Mesodermal cell (in vitro differentiated cells): ENCODE measurements at regions not wholly inside any gene's neighbourhood (a gene's known extent, or its start where the extent isn't known, plus 50 kb on each side); places are given as distances from the start of the nearest gene placed in this dataset.

Experiments
- H3K27ac ChIP-seq: 2 replicates; pipeline ENCODE4 v1.7.0; 2013; ENCODE audit warnings: mild to moderate bottlenecking, low read depth, low read length, moderate library complexity; ENCODE audit not compliant: severe bottlenecking
- H3K36me3 ChIP-seq: 2 replicates; pipeline ENCODE4 v1.7.1; 2013; ENCODE audit warnings: mild to moderate bottlenecking, low read length, moderate library complexity; ENCODE audit not compliant: control insufficient read depth, insufficient read depth
- H3K4me1 ChIP-seq: one replicate; pipeline ENCODE4 v1.7.1; 2013; ENCODE audit warnings: mild to moderate bottlenecking, low read length; ENCODE audit not compliant: insufficient read depth, control insufficient read depth, poor library complexity, severe bottlenecking
- H3K4me3 ChIP-seq: 2 replicates; pipeline ENCODE4 v1.7.0; 2013; ENCODE audit warnings: low read length, control low read depth, mild to moderate bottlenecking; ENCODE audit not compliant: insufficient read depth, poor library complexity, severe bottlenecking; ENCODE audit errors: extremely low read depth
- H3K9me3 ChIP-seq: 2 replicates; pipeline ENCODE4 v1.7.1; 2013; ENCODE audit warnings: mild to moderate bottlenecking, low read length, moderate library complexity; ENCODE audit not compliant: control insufficient read depth
- WGBS, 2 experiments: methylation state at CpG; one replicate each; pipeline ENCODE4 v1.1.5; 2013; ENCODE audit warnings: missing lambda C conversion rate in 2 of 2; ENCODE audit not compliant: insufficient coverage in 2 of 2; 5-methylcytosine and 5-hydroxymethylcytosine counted together

DNA sequence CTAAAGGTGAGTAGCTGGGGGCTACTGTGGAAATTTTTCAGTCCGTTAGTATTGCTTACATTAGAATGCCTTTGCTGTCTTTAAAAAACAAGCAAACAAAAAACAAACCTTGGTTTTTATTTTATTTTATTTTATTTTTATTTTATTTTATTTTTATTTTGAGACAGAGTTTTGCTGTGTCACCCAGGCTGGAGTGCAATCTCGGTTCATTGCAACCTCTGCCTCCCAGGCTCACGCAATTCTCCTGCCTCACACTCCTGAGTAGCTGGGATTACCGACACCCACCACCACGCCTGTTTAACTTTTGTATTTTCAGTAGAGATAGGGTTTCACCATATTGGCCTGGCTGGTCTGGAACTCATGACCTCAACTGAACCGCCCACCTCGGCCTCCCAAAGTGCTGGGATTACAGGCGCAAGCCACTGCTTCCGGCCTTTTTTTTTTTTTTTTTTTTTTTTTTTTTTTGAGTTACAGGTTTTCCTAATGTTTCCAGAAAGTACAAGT lies 732.6 kb downstream of the KCNJ3 start:
- WGBS, 2 experiments, result 84 to 92% methylated on average over 3 to 4 of the region's 9 CpGs
- Histone ChIP-seq H3K4me1 (no peaks in the 10 kb centered on the region), H3K27ac (no peak overlapping the region), H3K9me3 (no peaks in the 10 kb centered on the region), H3K36me3 (no peaks in the 10 kb centered on the region), H3K4me3 (no peak overlapping the region)

DNA sequence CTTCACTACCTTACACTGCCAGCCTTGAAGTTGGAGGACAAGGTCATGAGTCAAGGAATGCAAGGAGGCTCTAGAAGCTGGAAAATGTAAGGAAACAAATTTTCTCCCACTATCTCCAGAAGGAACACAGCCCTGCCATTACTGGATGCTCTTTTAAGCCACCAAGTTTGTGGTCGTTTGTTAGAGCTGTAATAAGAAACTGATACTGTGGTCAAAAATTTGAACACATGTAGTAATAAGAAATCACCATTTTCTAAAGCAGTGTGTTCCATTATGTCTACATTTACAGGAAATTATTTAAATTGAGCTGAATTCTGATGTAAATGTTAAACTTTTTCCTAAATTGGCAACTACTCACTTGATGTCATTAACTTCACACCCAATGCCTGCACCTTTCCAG lies 729.0 kb downstream of the KCNJ3 start:
- Histone ChIP-seq H3K36me3 (no peaks in the 10 kb centered on the region), H3K4me1 (no peaks in the 10 kb centered on the region), H3K9me3 (no peaks in the 10 kb centered on the region), H3K4me3 (no peak overlapping the region), H3K27ac (no peak overlapping the region)
- WGBS, 2 experiments, result no CpG with 5 or more reads among the region's 1 CpG

DNA sequence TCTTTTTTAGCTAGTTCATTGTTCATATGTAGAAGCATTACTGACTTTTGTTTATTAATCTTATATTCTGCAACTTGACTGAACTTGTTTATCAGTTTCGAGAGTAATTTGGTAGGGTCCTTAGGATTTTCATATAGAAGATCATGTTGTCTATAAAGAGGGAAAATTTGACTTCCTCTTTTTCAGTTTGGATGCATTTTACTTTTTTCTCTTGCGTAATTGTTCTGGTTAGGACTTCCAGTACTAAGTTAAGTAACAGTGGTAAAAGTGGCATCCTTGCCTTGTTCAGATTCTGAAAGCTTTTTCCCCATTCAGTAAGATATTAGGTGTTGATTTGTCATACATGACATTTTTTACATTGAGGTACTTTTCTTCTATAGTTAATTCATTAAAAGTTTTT lies 726.0 kb downstream of the KCNJ3 start:
- Histone ChIP-seq H3K4me1 (no peaks in the 10 kb centered on the region), H3K36me3 (no peaks in the 10 kb centered on the region), H3K4me3 (no peak overlapping the region), H3K27ac (no peak overlapping the region), H3K9me3 (no peaks in the 10 kb centered on the region)
- no CpG with 5 or more reads among the region's 2 CpGs for WGBS, 2 experiments

DNA sequence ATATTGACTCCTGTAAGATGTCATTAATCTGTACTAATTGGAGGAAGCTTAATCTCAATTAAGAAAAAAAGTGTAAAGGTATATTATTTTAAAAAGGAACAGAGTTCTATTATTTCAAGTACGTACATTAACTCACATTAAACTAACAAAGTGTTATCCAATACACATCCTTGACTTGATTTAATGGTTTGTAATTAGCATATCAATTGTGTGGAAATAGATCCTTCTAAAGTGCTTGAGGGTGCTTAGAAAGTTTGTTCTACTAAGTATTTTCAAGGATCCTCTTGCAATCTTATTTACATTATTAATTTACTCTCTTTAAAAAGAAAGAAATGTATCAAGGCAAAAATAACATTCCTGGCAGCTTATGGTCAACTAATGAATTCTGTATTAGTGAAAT lies 720.3 kb downstream of the KCNJ3 start:
- H3K36me3 ChIP-seq, result no peaks in the 10 kb centered on the region
- H3K4me3 ChIP-seq, result no peak overlapping the region
- no CpG with 5 or more reads among the region's 1 CpG for WGBS, 2 experiments
- H3K9me3 ChIP-seq, result no peaks in the 10 kb centered on the region
- no peak overlapping the region for H3K27ac ChIP-seq
- no peaks in the 10 kb centered on the region for H3K4me1 ChIP-seq

DNA sequence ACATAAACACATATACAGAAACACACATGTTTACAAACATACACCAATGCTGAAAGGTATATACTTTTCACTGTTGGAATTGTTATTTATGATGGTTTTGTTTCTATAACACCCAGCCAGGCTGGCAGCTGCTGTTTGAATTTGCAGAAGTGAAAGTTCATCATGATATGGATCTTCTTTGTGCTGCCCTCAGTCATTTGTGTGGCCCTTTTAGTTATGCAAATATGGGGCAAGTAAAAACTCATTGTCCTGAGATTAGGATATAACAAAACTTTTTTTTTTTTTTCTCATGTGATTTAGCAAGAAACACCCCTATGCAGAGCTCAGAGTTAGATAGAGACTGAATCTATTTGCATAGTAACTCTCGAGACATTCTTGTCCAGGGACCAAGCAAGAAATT lies 714.1 kb downstream of the KCNJ3 start:
- no peaks in the 10 kb centered on the region for H3K9me3 ChIP-seq
- no CpG with 5 or more reads among the region's 1 CpG for WGBS, 2 experiments

DNA sequence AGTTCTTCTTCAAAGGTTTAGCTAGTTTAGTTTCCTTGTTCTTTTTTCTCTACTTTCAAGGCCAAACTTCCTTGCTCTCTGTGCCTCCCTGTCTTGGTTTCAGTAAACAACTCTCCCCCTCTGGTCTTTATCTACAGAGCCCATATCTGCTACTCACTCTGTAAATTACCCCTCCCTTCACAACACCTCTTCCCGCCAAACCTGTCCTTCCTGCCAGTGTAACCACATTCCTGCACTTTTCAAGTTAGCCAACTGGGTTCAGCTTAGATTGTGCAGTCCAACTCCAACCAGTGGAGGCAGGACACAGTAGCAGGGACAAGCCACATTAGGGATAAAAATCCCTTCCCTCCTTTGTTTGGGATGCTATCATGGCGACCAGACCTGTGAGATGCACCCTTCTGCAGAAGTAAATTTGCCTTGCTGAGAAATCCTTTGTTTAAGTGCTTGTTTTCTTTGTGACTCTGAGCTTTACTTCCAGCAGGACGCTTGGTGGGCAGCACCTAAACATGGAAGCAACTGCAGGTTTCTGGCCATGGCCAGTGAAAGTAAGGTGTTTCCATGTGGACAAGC lies 706.0 kb downstream of the KCNJ3 start:
- H3K27ac ChIP-seq, result no peak overlapping the region
- peaks cover 16% of the 10 kb centered on the region for H3K9me3 ChIP-seq
- 89 to 100% methylated on average over 1 to 2 of the region's 3 CpGs for WGBS, 2 experiments
- no peak overlapping the region for H3K4me3 ChIP-seq
- no peaks in the 10 kb centered on the region for H3K36me3 ChIP-seq
- H3K4me1 ChIP-seq, result no peaks in the 10 kb centered on the region

More for the DNA sequence above, 714.1 kb downstream of the KCNJ3 start:
- Histone ChIP-seq H3K4me1 (no peaks in the 10 kb centered on the region), H3K36me3 (no peaks in the 10 kb centered on the region), H3K4me3 (no peak overlapping the region), H3K27ac (no peak overlapping the region)

DNA sequence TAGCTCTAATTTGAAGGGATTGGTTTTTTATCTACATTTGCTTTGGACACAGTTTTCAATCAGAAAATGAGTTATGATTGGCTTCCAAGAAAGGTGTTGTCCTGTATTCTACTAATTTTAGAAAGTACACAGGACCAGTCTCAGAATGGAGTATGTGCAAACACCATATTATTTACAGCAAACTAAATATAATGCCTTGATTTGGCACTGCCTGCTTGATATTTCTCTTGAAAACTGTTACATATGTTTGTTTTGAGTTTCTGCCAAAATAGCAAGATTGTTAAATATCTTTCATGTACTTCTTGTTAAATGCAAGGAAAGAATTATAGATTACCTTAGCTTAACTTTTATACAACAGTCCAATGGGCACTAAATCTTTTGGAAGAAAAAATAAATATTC lies 694.9 kb downstream of the KCNJ3 start:
- no peaks in the 10 kb centered on the region for H3K9me3 ChIP-seq
- H3K4me3 ChIP-seq, result no peak overlapping the region
- H3K4me1 ChIP-seq, result no peaks in the 10 kb centered on the region
- no peaks in the 10 kb centered on the region for H3K36me3 ChIP-seq
- no peak overlapping the region for H3K27ac ChIP-seq

DNA sequence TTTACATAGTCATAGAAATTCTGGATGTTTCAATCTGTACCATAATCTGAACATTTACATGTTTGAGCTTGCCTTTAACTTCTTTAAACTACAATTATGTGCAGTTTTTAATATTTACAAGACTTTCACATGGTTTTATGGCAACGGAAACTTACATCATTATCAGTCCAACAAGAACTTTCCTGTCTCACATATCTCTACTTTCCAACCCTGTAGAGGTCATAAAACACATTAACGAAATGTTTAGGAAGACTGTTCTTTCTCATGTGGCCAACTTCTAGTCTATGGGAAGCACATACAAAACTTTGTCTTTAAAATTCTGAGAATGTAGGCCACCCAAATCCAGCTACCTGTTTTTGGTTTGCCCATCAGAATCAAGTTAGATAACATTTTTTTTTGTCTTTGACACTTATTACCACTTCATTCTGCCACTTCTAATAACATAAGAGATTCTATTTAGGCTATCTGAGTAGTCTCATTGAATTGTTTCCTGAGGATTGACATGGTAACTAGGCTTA lies 693.2 kb downstream of the KCNJ3 start:
- H3K4me1 ChIP-seq, result no peaks in the 10 kb centered on the region
- no peak overlapping the region for H3K27ac ChIP-seq
- H3K36me3 ChIP-seq, result no peaks in the 10 kb centered on the region
- WGBS, 2 experiments, result 78 to 89% methylated on average over 2 of the region's 2 CpGs
- H3K9me3 ChIP-seq, result no peaks in the 10 kb centered on the region
- no peak overlapping the region for H3K4me3 ChIP-seq

DNA sequence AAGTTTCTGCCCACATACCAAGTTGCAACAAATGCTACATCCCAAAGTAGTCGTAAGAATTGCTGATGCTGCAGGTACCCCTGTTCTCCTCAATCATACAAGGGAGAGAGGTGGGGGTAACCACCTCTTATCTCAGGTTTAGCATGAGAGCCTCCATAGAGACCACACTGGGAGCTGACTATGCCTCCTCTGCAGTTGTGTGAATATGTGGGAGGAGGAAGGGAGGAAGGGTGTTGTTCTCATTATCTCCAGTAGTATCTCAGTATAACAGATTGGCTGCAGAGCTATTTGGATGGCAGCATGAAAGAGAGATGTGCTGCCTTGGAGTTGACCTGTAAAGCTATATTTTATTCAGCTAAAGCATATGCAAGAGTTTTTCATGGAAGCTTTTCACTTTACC lies 690.7 kb downstream of the KCNJ3 start:
- Histone ChIP-seq H3K36me3 (no peaks in the 10 kb centered on the region), H3K9me3 (no peaks in the 10 kb centered on the region)
- no CpG with 5 or more reads among the region's 1 CpG for WGBS, 2 experiments

DNA sequence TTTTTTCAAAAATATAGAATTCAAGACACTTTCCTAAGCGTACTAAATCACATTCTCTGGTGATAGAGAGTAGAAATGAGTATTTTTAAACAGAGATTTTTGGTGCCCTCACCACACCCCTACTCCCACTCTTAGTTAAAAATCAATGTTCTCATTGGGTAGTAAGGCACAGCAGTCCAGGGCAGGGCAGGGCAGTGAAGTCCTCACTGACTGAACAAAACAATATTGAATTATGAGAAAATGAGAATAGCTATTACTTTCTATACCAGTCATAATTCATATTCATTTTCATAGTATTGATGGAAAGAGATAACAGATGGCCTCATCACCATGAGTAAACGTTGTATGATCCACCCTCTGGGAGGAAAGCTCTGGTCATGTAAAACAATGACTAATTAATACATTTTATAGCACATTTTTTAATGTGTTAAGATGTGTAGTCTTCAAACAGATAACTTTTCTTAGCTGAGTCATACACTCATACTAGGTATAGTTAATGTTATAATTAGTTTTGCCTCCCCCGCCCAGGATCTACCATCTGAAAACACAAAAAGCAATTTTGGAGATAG lies 686.1 kb downstream of the KCNJ3 start:
- H3K9me3 ChIP-seq, result no peaks in the 10 kb centered on the region
- no peak overlapping the region for H3K27ac ChIP-seq
- WGBS, 2 experiments, result no CpG with 5 or more reads among the region's 3 CpGs
- H3K36me3 ChIP-seq, result no peaks in the 10 kb centered on the region
- no peaks in the 10 kb centered on the region for H3K4me1 ChIP-seq
- H3K4me3 ChIP-seq, result no peak overlapping the region

More for the DNA sequence above, 690.7 kb downstream of the KCNJ3 start:
- no peak overlapping the region for H3K4me3 ChIP-seq
- H3K4me1 ChIP-seq, result no peaks in the 10 kb centered on the region
- no peak overlapping the region for H3K27ac ChIP-seq

DNA sequence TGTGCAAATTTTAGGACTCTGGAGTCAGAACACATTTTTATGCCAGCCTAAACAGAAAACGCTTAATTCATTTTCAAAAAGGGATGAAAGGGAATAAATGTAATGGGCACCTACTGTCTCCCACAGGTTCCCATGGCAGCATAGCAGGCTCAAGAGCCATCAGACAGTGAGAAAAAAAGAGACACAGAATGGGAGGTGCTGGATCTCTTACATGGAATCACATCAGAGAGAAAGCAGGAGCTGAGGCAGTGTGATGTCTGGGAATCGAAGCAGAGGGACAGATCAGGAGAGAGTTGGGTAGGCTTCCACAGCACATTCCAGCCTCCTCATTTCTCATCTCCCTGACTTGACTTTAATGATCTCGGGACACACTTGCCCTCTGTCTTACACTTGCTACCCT lies 684.3 kb downstream of the KCNJ3 start:
- no peaks in the 10 kb centered on the region for H3K4me1 ChIP-seq
- WGBS, 2 experiments, result 82 to 91% methylated on average over 2 of the region's 3 CpGs

More for the DNA sequence above, 684.3 kb downstream of the KCNJ3 start:
- Histone ChIP-seq H3K4me3 (no peak overlapping the region), H3K36me3 (no peaks in the 10 kb centered on the region), H3K9me3 (no peaks in the 10 kb centered on the region), H3K27ac (no peak overlapping the region)
